ACHN (cell line): ENCODE measurements at regions not wholly inside any gene's neighbourhood (a gene's known extent, or its start where the extent isn't known, plus 50 kb on each side); places are given as distances from the start of the nearest gene placed in this dataset.
"Not testable (repeated sequence)": the region's sequence is repeated elsewhere in the genome, so short reads cannot be mapped to it uniquely, and the experiment has no call there.

ENCODE experiments used
- DNase-seq: peaks from one replicate; pipeline ENCODE4 v3.0.0-alpha.2; 2015
- in situ Hi-C: cut with HindIII; loops from 2 replicates; pipeline ENCODE4 v1.10.0; 2017; ENCODE audit warnings: low sequenced_read_pairs, low pct_ligation_motif_present, low pct_unique_long_range_greater_than_20kb

DNA sequence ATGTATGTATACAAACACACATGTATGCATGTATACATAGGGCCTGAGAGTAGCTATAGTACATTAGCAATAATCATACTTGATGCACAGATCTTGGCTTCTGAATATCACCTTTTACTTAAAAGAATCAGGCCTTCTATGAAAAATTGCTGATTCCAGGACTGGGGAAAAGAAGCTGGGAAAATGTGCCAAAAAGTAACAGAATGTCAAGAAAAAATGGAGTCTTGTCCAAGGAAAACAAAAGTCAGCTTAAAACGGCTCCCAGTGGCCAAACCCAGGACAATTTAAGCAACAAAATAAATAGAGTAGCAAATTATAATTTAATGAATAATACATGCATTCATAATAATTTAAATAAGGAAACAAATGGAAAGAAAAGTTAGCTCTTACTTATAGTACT lies 2104.9 kb downstream of the PCDH9 start:
- DNase-seq, result no peak
- in situ Hi-C loops, result no loop called here

DNA sequence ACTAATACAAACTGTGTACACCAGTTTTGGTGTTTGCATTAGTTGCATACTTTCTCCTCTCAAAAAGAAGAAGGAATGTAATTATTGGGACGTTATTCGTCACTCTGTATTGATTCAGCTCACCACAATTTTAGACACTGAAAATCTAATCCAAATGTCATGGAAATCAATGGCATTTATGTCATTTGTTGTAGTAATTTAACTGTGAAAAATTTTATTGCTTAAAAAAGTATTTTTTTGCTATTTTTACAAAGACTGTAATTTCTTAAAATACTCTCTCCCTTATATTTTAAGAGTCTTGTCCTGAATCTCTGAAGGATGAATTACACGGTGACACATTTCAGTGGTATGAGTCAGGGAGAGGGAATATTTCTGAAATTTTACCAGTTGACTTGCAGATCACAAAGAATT lies 2117.6 kb downstream of the PCDH9 start:
- in situ Hi-C loops, result no loop called here
- DNase-seq, result peak; percentile 13

DNA sequence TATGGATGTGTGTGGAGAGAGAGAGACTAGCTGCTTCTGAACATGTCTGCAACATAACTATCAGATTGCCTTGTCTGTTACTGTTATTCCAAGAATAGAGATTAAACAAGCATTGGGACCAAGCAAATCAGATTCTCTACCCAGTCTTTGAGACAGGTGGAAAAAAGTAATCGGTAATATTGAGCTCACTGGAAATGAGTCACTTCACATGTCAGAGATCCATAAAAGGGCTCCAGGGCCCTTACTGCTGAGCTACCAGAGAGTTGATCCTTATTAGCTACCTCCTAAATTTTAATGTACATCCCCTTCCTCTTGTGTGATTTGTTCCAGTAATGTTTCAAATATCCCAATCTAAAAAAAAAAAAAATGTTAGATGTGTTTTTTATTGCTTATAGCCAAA lies 2118.0 kb downstream of the PCDH9 start:
- DNase-seq, result no peak
- in situ Hi-C loops, result no loop called here

DNA sequence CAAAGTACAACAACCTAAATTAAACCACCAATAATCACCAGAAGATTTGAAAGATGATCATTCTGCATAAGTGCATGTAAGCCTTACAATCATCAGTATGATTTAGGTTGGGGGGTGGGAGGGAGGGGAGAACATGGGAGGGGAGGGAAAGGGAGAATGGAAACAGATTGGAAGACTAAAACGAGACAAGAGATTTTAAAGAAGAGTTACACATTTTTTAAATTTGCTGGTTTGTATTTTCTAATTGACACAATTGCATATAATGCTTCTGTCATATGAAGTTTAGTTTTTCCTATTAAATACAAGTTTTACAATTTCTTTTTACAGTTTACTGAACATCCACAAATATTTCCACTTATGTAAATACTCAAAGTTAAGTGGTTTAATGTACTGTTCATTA lies 2118.9 kb downstream of the PCDH9 start:
- DNase-seq, result no peak
- in situ Hi-C loops, result no loop called here

DNA sequence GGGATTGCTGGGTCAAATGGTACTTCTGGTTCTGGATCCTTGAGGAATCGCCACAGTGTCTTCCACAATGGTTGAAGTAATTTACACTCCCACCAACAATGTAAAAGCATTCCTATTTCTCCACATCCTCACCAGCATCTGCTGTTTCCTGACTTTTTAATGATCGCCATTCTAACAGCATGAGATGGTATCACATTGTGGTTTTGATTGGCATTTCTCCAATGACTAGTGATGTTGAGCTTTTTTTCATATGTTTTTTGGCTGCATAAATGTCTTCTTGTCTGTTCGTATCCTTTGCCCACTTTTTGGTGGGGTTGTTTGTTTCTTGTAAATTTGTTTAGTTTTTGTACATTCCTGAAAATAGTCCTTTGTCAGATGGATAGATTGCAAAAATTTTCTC lies 2125.7 kb downstream of the PCDH9 start:
- in situ Hi-C loops, DNase-seq: not testable (repeated sequence)

DNA sequence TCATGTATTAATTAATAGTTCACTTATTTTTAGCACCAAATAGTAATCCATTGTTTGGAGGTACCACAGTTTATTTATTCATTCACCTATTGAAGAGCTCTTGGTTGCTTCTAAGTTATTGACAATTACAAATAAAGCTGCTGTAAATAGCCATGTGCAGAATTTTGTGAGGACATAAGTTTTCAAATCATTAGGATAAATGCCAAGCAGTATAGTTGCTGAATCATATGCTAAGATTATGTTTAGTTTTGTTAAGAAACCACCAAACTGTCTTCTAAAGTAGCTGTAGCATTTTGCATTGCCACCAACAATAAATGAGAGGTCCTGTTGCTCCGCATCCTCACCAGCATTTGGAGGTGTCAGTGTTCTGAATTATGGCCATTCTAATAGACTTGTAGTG lies 2126.8 kb downstream of the PCDH9 start:
- in situ Hi-C loops, result no loop called here
- DNase-seq, result no peak

DNA sequence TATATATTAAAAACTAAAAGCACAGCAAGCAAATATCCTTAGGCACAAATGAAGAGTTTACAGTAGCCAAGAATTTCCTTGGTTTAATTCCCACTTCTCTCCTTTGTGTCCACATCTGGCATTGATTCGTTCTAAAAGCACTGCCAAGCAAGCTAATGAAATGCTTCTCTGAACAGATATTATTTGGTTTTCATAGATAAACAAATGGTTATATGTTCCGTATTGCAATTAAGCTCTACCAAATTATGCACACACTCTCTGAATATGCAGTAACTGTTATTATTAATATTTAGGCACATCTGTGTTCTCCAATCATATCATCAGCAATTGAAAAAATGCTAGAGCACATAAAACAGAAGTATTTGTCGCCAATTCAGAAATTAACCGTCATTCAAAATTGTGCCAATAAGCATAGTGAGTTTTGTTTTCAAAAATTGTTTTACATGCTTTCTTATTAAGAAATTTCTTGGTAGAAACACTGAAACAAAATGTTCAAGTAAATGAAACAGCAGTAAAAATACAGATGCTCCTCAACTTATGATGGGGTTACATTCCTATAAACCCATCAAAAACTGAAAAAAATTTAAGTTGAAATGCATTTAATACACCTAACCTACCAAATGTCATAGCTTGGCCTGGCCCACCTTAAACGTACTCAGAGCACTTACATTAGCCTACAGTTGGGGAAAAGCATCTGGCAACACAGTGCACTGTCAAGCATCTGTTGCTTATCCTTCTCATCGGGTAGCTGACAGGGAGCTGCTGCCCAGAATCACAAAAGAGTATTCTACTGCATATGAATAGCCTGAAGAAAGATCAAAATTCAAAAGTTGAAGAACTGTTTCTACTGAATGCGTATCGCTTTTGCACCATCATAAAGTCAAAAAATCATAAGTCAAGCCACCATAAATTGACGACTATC lies 2134.7 kb downstream of the PCDH9 start:
- no peak for DNase-seq
- in situ Hi-C loops, result no loop called here

DNA sequence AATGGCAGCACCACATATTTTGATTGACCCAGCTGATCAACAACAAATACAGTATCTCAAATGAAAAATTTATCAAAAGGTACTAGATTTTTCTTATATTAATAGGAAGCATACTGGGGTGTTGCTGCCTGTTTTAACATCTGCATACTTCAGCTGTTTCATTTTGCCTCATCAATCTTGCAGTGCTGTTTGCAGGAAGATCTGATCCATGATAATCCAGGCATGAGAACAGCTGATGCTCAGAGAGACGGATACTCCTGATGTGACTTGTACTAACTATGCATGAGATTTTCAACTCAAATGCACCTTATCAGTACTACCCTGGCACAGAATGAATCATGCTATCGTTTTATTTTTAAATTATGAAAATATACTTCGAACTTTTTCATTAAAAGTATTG lies 2136.8 kb downstream of the PCDH9 start:
- in situ Hi-C loops, result no loop called here
- no peak for DNase-seq

DNA sequence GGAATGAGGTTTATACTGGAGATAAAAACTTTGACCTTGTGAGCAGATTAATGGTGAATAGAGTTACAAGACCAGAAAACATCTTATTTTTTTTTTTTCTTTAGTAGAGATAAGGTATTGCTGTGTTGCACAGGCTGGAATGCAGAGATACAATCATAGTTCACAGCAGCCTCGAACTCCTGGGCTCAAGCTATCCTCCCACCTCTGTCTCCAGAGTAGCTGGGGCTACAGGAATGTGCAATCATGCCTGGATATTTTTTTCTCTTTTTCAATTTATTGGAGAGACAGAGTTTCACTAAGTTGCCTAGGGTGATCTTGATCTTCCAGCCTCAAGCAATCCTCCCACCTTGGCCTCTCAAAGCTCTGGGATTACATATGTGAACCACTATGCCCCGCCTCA lies 2139.1 kb downstream of the PCDH9 start:
- DNase-seq, result no peak
- in situ Hi-C loops, result no loop called here

DNA sequence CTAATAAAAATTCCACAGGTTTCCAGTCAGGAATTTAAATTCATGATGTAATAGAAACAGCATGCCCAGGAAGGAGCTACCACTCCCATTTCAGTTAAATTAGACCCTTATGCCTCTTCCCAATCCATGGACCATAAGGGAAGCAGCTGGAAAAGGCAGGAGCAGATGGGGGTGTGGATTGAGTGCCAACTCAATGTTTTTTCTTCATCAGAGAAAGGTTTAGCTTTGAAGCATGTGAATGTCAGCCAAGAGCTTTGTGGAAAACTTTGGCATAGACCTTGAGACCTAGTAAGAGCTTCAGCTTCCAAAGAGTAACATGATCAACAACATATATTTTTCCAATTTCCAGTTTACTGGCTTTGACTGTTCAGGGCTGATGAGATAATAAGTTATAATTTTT lies 2139.9 kb downstream of the PCDH9 start:
- in situ Hi-C loops, result no loop called here
- no peak for DNase-seq

DNA sequence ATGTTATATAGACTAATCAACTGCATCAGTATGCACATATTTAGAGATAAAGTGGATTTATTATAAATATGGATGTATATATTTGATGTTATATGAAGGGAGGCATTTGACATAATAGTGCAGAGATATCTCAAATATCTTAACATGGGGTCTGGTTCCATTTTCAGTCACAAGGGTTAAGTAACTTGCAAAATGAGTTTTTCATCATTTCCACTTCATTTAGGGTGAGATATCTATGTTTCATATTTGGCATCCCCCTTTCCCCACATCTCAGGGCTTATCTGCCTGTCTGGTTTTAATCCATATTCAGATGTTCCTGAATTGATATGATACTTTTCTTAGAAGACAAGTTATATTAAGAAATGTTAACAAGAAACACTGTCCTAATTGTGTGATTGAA lies 2141.2 kb downstream of the PCDH9 start:
- in situ Hi-C loops, result no loop called here
- no peak for DNase-seq

DNA sequence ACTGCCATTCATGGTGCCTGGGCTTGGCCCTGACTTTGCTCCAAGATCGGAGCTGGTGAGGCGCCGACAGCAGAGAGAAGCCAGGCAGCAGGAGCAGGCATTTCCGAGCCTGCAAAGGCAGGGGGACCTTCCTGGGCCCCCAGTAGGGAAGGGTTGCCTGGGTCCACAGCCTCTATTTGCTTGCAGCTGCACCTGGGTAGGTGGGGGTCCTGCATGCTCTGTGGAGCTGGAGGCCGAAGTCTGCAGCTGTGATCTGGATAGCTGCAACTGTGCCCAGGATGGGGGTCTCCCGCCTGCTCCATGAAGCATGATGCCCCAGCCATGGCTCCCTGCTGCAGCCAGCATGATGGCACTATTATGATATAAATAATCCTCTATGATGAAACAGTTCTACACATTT lies 2144.2 kb downstream of the PCDH9 start:
- in situ Hi-C loops, result no loop called here
- no peak for DNase-seq

DNA sequence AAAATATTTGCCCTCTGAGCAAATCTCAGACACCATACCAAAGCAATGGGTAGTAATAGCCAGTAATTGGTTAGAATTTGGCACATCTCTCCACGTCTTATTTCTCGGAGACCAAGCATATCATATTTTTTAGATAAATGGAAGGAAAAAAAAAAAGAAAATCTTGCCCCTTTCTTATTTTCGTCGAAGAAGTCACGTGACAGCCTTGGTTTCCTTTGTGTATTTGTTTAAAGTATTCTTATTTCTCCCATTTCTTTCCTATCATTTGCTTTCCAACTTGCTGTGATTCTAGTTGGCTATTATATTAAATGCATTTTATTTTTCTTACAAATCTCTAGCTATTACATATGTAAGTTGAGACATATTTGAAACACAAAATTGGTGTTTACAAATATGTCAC lies 2155.9 kb downstream of the PCDH9 start:
- no peak for DNase-seq
- in situ Hi-C loops, result no loop called here

DNA sequence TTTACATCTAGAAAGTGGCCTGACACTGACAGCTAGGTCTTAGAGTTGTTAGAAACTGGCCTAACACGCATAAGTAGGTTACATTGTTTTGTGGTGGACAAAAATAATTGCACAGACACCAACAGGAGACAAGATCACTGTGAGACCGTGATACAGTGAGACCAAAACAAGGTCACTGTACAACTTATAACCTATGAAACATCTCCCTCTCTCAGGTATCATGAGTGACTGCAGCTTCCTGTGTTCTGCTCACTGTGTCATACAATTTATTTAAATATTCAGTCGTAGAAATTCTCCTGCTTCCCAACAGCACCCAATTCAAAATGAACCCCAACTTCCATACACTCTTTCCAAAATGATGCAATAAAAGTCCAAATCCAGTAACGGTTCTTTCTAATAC lies 2165.2 kb downstream of the PCDH9 start:
- no peak for DNase-seq
- in situ Hi-C loops, result no loop called here

DNA sequence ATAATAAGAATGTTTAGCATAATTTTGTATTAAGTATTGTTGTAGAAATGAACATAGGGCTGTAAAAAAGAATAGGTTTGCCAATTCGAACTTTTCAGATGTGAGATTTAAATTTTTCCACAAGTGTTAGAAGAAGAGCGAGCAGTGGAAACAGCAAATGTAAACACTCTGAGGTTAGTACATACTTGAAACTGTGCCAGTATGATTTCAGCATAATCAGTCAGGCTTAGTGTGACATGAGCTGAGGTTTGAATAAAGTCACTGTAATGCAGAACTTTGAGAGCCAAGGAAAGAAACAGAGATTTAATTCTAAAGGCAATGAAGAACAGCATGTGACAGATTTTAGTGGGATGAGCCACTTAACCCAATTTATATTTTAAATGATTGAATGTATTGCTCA lies 2166.4 kb downstream of the PCDH9 start:
- DNase-seq, result peak; percentile 41
- in situ Hi-C loops, result no loop called here

DNA sequence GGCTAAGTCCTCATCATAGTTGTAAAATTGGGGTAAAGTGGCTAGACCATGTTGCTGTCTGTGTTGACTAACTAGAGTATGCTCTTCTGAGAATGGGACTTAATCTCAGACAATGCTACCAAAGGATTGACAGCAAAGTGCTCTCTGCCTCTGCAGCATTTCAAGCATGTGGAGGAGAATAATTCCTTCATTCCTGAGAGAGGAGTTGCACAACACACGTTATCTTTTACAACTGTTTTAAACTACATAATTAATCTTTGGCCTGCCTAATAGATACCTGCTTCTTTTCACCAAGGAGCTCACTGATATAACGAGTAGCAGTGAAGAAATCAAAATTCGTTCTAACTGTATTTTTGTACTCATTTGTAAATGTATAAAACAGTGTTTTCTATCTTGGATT lies 2172.2 kb downstream of the PCDH9 start:
- in situ Hi-C loops, result no loop called here
- no peak for DNase-seq

DNA sequence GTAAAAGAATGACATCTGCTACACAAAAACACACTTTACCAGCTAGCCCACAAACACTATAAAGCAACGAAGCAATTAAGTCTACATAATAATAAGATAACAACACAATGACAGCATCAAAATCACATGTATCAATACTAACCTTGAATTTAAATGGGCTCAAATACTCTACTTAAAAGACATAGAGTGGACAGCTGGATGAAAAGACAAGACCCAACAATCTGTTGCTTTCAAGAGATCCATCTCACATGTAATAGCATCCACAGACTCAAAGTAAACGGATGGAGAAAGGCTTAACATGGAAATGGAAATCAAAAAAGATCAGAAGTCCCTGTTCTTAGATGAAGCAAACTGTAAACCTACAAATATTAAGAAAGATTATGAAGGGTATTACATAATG lies 2175.9 kb downstream of the PCDH9 start:
- no peak for DNase-seq
- in situ Hi-C loops, result no loop called here

DNA sequence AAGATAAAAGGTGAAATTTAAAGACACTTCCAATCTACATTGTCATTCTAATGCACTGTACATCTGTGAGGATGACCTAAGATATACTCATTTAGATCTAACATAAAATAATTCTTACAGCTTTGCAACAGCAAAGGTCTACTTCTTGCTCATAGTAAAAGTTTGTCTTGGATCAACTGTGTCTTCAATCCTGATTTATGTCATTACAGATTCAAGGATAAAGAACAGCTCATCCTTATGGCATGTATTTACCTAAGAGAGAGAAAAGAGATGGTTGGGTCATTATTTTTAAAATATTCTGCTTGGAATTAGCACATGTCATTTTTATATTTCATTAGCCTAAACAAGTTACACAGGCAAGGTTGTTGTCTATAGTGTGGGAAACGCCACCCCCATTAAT lies 2193.1 kb downstream of the PCDH9 start:
- DNase-seq, result no peak
- in situ Hi-C loops, result no loop called here

DNA sequence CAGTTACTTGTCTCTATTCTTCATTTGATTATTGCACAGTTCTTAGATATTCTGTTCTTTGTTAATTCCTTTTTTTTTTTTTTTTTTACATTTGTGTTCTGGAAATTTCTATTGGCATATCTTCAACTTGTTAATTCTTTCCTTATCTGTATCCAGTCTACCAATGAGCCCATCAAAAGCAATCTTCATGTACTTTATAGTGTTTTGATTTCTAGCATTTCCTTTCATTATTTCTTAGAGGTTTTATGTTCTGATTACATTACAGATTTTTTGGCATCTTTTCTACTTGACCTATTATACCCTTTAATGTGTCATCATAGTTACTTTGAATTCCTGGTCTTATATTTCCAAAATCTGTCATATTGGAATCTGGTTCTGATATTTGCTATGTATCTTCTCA lies 2194.8 kb downstream of the PCDH9 start:
- DNase-seq, result no peak
- in situ Hi-C loops, result no loop called here

DNA sequence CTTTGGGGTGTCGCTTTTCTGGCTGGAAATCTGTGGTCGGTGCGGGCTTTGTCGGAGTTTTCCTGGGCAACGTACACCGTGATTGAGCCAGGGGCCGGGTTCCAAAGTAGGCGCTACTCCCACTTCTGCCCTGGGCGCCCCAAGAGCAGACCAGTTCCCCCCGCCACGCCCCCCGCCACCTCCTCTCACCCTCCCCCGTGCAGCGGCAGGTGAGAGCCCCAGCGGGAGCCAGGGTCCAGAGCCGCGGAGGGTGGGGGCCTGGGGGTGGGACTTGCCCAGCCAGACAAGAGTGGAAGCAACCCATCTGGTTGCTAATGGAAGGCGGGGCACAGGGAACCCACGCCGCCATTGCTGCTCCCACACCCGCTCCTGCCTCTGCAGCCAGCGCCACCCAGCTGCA lies 2195.9 kb downstream of the PCDH9 start:
- no peak for DNase-seq
- in situ Hi-C loops, result no loop called here

DNA sequence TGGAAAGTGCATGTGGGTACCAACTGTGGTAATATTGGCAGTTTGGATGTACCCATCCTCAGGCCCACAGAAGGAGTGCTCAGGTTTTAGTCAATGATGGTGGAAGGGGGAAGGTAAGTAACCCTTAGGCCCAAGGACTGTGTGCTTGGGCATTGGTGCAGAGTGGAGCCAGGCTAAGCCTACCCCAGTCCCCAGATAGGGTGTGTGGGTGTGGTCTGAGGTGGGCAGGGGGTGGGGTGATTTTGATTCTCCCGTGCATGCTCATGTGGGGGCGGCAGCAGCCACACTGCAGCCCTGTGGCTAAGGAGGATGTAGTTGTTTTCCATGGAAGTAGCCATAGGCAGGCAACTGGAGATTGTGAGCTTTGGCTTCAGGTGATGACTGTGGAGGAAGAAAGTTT lies 2197.3 kb downstream of the PCDH9 start:
- no peak for DNase-seq
- in situ Hi-C loops, result no loop called here
